HG03342 (cell line): ENCODE measurements at regions not wholly inside any gene's neighbourhood (a gene's known extent, or its start where the extent isn't known, plus 50 kb on each side); places are given as distances from the start of the nearest gene placed in this dataset.
A peak's percentile ranks its signal among the peaks of the same experiment; 100 is the strongest.

Experiments used
- ATAC-seq: cut with Tn5 transposase; IDR thresholded peaks from one replicate; pipeline ENCODE4 v1.9.1; 2021; ENCODE audit warnings: mild to moderate bottlenecking, moderate library complexity; ENCODE audit not compliant: unreplicated experiment

DNA sequence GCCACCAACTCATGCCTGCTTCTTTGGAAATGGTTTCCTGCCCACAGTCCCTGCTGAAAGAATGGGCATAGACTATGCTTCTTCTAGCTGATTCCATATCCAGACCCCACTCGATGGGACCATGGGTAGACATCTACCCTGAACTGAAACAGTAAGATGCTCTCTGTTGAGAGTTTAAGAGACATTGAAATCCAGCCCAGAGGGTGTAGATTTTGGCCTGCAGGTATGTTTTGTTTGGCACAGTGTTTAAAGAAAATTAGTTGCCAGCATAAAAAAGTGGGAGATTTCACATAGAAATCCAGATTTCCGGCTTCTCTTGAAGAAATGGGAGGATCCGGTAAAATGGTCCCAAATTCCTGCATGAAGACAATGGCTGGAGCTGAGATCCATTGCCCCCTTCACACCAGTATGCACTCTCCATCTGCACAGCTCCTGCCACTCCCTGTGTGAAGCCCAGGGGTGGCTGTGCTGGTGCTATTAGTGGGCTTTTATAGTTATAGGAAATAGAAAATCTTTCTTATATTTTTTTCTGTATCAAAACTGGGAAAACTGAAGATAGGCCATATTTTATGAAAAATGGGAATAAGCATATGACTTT lies 218.1 kb downstream of the PTEN start:
- ATAC-seq, result no peak

DNA sequence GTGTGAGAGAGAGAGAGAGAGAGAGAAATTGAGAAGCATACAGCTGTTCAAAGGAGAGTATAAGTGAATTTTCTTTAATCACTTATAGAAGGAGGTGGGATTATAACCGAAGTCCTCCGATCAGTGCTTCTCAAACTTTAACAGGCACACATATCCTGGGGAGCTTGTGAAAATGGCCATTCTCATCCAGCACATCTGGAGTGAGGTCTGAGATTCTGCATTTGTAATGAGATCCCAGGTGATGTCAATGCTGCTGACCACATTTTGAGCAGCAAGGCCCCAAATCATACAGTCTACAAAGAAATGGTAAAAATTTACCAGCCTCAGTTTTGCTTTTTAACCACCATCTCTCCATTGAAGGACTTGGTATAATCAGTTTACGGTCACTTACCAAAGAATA lies 219.0 kb downstream of the PTEN start:
- peak; percentile 24 for ATAC-seq

DNA sequence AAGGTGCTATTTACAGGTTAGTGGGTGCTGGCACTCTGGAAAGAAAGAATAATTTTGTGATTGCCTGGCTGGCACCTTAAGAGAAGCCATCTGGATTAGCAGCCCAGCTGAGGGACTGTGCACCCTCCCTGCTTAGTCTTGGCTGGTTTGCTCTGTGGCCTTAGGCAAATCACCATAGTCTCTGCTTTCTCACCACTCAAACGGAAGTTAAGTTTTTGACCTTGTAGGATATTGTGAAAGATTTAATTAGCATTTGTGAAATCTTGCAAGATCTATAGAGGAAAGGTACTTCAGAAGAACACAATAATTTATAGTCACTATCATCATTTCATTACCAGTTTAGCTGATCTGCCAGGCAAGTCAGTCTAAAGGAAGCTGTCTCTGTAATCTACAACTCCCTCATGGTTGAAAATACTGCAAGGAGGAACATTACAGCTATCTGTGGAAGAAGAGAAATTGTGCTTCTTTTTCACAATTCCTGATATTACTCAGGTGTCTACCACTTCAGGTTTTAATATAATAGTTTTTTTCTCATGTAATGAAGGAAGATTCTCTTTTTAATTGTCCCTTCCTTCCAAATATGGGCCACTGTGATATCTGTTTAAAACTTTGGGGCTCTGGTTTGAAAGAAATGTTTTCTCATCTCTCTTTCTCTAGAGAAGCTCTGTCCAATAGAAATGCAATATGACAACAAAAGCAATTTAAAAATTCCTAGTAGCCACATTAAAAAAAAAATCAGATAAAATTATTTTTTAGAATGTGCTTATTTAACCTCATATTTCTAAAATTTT lies 219.6 kb downstream of the PTEN start:
- ATAC-seq, result peak; percentile 69

- no peak for ATAC-seq
Observed at GRCh38 chr10:88083597-88083989, 220.2 kb downstream of the PTEN start.

DNA sequence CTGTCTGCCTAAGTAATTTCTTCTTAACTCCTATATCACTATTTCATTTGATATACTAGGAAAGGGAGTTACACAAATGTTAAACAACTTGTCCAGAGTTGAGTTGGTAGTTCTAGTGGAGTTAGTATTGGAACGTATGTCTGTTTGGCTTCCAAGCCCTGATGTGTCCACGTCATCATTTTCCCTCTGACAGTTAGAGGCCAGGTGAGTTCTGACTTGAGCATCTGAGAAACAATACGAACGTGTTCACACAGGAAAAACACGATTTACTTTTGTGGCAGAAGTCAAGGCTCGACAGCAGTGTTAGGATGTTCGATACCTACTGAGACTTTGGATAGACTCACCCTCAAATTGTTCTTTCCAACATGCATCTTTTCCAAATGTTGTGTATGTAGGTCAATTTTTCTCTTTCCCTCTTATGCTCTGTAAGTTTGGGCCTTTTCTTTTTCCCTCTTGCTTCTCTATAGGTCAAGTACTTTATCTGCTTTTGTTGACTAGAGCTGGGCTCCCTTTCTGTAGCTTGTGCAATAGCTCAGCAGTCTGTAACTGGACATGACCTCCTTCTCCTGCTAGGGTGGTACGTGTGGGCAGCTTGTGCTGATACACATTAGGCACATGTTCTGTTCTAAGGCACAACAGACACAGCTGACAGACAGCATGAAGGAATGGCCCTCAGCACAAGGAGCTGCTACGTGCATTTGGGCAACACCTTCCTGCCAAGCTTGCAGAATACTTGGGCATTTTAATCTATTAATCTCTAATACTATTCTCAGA lies 222.9 kb downstream of the PTEN start:
- no peak for ATAC-seq

DNA sequence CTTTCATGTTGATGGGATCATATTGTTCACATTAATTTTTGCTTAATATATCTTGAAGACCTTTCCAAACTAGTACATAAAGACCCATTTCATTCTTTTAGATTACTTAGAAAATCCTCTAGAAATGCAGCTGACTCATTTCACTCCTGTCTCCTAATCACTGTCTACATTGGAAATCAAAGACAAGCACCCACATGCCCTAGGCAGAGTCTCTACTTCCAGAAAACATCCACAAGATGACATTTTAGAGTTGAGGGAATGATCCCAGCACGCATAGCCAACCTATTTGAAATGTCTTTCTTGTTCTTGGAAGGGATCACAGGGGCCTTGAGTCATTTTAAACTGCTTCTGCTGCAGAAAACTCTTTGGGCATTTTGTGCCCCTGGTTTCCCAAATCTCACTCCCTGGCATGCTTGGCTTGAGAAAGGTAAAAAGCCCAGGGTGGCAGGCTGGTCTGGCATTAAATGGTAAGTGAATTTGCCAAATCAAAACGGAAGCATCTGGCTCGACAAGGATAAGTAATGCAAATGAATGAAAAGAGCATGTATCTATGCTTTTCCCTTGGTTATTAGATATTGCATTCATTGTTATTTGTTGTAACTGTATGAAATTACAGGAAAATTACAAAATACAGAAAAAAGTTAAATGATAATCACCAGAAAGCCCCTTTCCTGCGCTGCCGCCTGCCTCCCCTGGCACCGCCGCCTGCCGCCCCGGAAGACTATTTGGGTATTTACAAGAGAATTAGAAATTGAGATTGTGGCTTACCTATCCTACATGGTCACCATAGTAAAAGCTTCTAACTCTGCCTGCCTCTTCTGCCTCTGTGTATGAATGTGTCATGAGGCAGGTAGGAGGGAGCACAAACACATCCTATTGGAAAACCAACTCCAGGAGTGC lies 225.3 kb downstream of the PTEN start:
- no peak for ATAC-seq

DNA sequence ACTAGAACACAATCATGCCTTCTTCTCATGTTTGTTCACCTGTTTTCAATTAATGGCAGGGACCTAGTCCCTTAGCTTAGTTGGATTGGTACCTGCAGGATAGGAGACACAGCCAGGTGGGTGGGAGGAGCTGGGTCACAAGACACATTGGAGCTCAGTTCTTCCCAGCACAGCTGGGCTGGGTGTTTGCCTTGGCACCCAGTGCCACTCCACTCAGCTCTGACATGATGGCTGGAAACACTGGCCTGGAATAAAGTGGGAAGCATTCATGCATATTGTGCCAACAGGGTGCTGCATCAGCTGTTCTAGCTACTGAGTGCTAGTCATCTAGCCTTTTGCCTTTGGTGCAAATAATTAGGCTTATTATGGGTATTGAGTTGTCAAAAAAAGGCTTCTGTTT lies 226.1 kb downstream of the PTEN start:
- no peak for ATAC-seq

DNA sequence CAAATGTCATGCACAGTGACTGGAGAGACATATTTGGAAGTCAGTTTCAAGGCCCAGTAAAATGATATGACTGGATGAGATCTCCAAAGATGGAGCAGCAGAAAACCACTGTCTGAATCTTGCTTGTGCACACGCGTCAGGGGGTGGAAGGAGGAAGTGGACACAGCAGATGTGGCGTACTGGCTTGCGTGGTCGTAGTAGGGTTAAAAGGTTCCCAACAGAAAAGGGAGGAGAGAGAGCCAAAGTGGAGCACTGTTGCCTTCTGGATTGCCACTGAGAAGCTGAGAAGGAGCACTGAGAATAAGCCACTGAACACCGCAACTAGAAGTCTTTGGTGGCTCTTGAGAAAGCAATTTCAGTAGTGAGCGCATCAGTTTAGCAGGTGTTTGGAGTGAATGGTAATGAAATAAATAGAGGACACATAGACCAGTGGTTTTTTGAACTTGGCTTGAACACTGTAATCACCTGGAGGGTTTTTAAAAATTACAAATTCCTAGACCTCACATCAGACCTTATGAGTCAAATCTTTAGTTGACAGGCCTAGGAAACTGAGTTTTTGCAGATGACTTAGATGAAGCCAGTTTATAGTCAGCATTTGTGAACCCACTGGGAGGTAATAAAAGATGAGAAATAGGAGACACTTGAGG lies 227.3 kb downstream of the PTEN start:
- ATAC-seq, result no peak

- ATAC-seq, result peak; percentile 83
Observed at GRCh38 chr10:88091490-88092061, 228.2 kb downstream of the PTEN start.

GRCh38 chr10:88092265-88092664 lies 228.8 kb downstream of the PTEN start:
- no peak for ATAC-seq

DNA sequence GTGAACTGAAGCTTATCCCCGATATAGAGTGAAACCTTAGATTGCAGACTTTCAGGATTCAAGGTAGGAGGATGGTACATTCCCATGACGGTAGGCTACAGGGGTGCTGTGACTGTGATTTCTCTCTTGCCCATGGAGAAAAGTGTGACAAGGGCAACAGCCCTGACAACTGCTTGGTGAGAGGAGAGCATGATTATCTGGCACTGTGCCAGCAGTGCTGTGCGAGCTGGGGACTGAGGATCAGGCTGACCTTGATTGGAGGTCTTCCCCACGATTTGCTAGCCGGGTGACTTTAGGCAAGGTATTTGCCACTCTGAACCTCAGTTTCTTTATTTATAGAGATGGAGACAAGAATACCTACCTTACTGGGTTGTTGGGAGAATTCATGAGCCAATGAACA lies 229.5 kb downstream of the PTEN start:
- ATAC-seq, result no peak

GRCh38 chr10:88094795-88095194 lies 231.4 kb downstream of the PTEN start:
- no peak for ATAC-seq

DNA sequence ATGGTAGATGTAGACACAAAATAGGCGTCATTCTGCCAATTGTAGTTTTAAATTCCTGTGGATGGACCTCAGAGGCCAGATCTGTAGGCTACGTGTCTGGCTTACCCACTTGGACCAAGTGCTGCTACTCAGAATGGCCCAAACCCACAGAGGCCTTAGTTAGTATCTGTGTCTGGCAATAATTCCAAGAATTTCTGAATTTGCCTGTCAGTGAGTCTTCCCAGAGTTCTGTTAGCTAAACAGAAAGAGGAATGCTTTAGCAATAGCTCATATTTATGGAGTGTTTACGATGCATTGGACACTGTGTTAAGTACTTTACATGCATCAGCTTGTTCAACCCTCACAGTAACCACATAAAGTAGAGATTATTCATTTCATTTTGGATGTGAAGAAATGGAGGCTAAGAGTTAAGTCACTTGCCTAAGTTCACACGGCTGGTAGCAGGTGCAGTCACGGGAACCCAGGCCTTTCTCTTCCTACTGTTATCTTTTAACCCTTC lies 231.8 kb downstream of the PTEN start:
- ATAC-seq, result no peak

- ATAC-seq, result no peak
Observed at GRCh38 chr10:88095778-88096431, 232.5 kb downstream of the PTEN start.

- ATAC-seq, result no peak
Observed at GRCh38 chr10:88097092-88097516, 233.7 kb downstream of the PTEN start.

GRCh38 chr10:88097536-88097935 lies 234.1 kb downstream of the PTEN start:
- ATAC-seq, result no peak

DNA sequence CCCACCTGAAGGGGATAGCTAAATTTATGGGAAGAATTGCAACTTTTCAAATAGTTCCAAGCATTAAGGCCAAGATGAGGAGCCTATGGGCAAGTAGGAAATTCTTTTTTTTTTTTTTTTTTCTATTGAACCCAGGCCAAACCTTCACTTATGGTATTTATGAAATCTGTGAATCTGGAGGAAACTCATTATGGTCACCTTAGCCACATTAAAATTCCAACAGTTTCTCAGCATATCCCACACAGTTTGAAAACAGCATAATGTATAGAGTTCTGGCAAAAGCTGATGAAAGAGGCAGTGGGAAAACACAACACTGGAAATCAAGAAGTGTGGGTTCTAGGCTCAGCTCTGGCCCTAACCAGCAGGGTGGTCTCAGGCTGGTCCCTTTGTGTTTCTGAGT lies 236.9 kb downstream of the PTEN start:
- no peak for ATAC-seq

DNA sequence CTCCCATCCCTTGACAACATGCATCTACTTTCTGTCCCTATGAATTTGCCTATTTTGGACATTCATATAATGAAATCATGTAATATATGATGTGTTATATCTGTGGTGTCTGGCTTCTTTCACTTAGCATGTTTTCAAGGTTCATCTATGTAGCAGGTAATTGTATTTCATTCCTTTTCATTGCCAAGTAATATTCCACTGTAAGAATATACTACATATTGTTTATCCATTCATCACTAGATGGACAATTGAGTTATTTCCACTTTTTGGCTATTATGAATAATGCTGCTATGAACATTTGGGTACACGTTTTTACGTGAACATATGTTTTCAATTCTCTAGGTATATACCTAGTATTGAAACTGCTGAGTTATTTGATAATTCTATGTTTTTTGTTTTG lies 238.2 kb downstream of the PTEN start:
- no peak for ATAC-seq

DNA sequence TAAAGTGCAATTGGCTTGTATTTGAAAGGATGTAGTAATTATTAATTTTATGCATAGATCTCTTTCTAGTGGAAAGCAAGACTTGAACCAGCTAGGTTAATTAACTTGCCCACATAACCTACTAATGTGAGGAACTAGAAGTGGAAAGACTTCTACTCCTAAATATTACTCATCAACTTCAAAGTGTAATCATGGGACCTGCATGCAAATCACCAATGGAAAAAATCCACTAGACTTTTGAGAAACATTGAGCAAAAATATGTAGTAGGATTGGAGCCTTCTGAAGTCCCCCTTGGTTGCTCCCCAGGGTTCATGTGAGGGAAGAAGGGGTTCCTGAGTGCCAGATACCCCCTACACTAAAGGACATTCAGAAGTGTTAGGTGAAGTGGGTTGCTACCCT lies 240.2 kb downstream of the PTEN start:
- ATAC-seq, result no peak
